NCI-H2081 treated with DMSO at 0.1 percent for 48 hours (cell line): ENCODE measurements at regions not wholly inside any gene's neighbourhood (a gene's known extent, or its start where the extent isn't known, plus 50 kb on each side); places are given as distances from the start of the nearest gene placed in this dataset.
A peak's percentile ranks its signal among the peaks of the same experiment; 100 is the strongest.
"Not testable (repeated sequence)": the region's sequence is repeated elsewhere in the genome, so short reads cannot be mapped to it uniquely, and the experiment has no call there.

Experiments
- DNase-seq: peaks from one replicate; lab custom pipeline; 2025; lab: John Stamatoyannopoulos, UW

- no peak for DNase-seq
Observed at GRCh38 chr7:8314566-8314965, 52.6 kb upstream of the ICA1 start.

DNA sequence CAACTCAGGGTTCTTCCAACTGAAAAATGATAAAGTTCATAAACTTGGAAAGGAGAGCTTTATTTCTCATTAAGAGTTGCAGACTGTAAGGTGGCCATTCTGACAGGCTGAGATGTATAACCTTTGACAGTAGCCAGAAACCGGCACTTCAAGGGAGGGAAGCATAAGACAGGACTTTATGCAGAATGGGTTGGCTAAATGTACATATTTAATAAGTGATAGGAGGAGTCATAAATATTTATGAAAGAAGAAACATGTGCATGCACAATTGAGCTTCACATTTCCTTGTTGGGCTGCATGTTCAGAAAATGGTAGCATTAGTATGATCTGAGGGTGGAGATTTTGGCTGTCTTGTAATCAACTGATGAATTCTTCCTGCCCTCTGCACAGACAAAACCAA is 57.1 kb upstream of the ICA1 start:
- DNase-seq: no peak

DNA sequence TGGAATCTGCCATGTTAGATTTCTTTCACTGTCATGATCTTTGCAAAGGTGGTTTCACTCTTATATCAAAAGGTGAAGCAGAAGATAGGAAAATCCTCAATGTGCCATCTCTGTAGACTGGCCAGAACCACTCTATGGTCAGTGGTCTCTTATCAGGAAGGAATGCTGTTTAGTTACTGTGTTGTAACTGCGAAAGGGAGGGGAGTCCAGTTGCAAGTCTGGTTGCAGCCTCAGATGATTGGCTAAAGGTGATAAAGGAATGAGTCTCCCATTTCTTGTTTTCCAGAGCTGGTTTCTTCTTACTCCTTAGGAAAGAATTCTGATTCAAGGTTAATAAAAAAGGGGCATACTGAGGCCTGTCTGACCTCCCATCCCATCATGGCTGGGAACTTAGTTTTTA is 58.2 kb upstream of the ICA1 start:
- no peak for DNase-seq

- DNase-seq: no peak
Observed at GRCh38 chr7:8321312-8321711, 59.3 kb upstream of the ICA1 start.

GRCh38 chr7:8322667-8323066 is 60.7 kb upstream of the ICA1 start:
- DNase-seq: no peak

DNA sequence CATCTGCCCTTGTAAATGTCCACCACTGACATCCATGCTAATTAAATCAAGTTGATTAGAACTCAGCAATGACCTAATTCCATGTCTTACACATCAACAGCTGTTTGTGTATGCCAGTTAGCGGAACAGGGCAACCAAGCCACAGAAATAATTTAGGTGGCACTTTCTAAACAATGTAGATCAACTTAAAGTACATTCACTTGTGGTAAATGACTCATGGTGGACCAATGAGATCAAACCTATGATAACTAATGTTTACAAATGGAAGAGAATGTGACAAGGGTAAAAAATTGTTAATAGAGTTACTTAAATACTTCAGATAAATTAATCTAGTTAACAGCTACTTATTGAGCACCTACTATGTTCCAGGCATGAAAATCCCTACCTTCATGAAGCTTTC is 63.1 kb upstream of the ICA1 start:
- DNase-seq: no peak

DNA sequence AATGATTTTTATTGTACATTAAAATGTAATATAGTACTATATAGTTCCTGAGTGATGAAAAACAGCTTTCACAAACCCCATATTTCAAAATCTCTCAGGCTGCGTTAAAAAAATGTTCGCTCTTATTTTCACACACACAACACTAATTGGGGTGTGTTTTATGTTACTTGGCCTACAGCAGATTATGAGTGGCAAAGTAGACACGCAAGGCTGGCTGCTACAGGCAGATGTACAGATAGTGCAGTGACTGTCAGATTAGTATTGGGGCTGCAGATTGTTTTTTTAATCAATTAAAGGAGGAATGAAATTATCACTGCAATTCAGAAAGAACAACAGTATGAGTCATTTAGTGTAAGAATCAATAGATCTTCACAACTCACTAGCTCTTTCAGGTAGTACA is 65.2 kb upstream of the ICA1 start:
- no peak for DNase-seq

GRCh38 chr7:8338206-8338605 is 76.2 kb upstream of the ICA1 start:
- no peak for DNase-seq

- no peak for DNase-seq
Observed at GRCh38 chr7:8343556-8343955, 81.6 kb upstream of the ICA1 start.

DNA sequence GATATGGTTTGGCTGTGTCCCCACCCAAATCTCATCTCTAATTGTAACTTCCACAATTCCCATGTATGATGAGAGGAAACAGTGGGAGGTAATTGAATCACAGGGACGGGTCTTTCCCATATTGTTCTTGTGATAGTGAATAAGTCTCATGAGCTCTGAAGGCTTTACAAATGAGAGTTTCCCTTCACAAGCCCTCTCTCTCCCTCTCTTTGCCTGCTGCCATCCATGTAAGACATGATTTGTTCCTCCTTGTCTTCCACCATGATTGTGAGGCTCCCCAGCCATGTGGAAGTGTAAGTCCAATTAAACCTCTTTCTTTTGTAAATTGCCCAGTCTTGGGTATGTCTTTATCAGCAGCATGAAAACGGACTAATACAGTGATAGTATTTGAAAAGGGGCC is 85.4 kb upstream of the ICA1 start:
- not testable (repeated sequence) for DNase-seq

DNA sequence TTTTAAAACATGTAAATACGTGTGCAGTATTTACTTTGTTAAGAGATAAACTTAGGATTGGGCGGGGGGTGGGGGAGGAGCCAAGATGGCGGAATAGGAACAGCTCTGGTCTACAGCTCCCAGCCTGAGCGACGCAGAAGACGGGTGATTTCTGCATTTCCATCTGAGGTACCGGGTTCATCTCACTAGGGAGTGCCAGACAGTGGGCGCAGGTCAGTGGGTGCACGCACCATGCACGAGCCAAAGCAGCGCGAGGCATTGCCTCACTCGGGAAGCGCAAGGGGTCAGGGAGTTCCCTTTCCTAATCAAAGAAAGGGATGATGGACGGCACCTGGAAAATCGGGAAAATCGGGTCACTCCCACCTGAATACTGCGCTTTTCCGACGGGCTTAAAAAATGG is 81.8 kb upstream of the NXPH1 start:
- not testable (repeated sequence) for DNase-seq

DNA sequence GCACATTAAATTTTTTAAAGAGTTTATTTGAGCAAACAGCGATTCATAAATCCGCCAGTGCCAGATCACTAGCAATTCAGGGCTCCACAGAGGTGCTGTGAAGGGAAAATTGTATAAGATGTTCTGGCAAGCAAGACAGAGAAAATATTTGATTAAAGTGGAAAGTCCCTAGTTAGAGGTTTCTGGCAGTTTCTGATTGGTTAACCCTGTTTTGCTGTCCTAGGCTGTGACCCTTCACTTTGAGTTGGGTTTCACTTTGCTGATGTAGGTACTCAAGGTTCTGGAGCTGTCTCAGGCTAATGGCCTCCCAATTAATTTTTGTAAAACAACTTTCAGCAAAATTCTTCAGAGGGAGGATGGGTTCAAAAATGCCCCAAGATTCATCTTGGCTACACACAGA is 79.4 kb upstream of the NXPH1 start:
- DNase-seq: no peak

DNA sequence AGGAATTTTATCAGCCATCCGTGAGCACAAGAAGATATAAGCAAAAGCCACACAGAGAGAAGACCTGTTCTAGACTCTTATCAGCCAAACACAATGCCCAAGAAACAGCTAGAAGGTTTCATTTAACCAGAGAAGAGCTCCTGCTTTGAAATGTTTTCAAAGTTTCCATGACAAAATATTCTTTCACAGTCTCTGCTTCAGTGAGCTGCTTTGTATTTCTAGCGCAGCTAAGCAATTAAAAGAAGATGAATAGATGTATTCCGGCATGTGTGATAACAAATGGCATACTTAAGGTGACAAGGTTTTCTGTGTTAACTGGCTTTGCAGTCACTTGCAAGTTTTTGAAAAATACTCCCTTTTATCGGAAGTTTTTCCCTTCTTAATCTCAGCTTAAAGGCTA is 78.9 kb upstream of the NXPH1 start:
- no peak for DNase-seq

- no peak for DNase-seq
Observed at GRCh38 chr7:8356071-8356470, 77.3 kb upstream of the NXPH1 start.

GRCh38 chr7:8357536-8357935 is 75.9 kb upstream of the NXPH1 start:
- DNase-seq: no peak

DNA sequence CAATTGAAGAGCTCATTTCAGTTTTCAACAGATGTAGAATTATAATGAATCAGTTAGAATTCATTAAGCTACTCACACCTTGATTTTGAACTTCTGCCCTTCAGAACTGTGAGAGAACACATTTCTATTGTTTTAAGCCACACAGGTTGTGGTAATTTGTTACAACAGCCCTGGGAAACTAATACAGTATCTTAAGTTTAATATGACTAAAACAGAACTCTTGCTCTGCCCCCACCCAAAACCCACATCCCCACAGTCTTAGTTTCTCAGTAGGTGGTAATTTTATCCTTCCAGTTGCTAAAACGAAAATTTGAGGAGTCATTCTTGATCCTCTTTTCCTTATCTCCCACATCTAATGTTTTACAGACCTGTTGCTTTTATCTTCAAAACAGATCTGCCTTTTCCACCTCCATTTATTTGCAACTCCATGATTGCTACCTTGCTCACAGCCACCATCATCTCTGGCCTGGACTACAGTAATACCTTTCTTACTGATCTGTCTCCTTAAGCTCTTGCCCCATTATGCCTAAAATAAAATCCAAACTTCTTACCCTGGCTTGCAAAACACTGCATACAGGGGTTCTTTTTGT is 72.8 kb upstream of the NXPH1 start:
- no peak for DNase-seq

DNA sequence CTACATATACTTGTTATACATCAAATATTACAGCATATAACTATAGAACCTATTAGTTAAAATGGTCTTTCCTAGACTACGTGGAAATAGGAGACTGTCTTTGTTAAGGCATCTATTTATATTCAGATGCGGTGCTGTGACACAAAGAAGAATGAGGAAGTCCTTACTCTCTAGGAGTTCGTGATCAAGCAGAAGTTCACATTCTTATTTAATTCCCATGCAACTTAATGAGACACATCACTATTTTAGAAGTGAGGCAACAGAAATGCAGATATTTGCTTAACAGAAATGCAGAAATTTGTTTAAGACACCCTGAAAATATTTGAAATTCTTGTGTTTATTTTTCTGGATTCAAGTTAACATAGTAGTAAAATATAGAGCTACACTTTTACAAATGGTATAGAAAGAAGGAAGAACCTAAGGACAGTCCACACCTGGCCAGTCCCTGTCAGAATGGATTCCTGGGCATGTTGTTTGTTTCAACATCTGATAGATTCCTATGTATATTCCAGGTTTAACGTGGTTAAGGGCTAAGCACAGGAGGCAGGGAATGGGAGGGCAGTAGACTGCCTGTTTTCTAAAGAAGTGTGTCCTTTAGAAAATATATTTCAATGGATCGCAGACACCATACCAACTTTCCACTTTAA is 70.6 kb upstream of the NXPH1 start:
- DNase-seq: no peak

DNA sequence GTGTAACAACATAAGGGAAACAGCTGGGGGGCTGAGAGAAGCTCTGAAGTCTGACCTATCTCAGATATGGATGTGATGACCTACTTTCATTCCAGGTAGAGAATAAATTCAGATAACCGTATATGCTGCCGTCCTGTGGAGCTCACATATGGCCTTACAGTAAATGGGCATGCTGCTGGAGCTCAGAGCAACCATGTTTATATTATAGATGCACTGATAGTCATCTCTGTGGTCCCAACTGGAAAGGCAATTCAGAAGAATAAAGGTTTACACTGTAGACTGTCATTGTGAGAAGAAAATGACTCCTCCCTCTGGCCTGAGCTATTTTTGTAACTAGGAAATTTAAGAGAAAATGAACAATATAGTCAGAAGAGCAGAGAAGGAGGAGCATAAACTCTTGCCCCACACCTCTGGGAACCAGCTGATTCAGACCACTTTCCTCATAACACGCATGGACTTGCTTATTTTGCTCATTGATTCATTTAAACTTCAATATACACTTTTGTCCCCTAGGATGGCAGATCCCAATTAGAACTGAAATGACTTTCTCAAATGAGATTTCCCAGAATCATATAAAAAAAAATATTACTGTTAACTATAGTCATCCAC is 69.9 kb upstream of the NXPH1 start:
- no peak for DNase-seq

DNA sequence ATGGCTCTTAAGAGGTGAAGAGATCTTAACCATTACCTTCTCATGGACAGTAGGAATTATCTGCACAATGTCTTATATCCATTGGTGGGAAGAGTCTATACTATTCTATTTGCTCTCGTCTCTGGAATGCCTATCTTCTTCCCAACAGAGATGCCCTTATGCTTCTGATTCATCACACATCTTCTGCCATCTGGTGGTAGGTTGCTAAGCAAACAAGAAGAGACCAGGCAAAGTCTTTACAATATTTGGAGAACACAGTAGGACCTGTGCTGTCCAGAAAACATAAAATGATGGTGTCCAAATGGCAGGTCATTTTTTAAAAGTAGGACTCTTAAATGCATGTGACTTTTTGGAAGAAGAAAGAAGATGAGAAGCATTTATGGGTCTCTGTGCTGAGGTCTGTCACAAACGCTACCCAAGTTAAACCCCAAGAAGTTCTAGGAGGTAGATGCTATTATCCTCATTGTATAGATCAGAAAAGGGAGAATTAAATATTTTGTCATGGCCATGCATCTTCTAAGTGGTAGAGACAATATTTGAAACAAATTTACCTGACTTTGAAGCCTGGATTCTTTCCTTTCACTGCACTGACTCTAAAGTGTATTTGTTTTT is 67.8 kb upstream of the NXPH1 start:
- DNase-seq: peak; percentile 36

DNA sequence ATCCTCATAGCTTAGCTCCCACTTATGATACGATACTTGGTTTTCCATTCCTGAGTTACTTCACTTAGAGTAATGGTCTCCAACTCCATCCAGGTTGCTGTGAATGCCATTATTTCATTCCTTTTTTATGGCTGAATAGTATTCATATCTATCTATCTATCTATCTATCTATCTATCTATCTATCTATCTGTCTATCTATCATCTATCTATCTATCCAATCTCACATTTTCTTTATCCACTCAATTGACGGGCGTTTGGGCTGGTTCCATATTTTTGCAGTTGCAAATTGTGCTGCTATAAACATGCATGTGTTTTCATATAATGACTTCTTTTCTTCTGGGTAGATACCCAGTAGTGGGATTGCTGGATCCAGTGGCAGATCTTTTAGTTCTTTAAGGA is 65.4 kb upstream of the NXPH1 start:
- not testable (repeated sequence) for DNase-seq

GRCh38 chr7:8371742-8372141 is 61.7 kb upstream of the NXPH1 start:
- DNase-seq: no peak

DNA sequence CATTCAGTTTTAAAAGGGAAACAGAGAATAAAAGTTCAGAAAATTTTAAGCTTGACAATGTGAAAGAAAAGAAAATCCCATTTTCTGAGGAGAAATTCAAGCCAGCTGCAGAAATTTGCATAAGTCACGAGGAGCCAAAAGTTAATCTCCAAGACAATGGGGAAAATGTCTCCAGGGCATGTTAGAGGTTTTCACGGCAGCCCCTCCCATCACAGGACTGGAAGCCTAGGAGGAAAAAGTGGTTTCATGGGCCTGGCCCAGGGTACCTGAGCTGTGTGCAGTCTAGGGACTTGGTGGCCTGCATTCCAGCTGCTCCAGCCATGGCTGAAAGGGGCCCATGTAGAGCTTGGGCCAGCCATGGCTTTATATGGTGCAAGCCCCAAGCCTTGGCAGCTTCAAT is 59.6 kb upstream of the NXPH1 start:
- no peak for DNase-seq

DNA sequence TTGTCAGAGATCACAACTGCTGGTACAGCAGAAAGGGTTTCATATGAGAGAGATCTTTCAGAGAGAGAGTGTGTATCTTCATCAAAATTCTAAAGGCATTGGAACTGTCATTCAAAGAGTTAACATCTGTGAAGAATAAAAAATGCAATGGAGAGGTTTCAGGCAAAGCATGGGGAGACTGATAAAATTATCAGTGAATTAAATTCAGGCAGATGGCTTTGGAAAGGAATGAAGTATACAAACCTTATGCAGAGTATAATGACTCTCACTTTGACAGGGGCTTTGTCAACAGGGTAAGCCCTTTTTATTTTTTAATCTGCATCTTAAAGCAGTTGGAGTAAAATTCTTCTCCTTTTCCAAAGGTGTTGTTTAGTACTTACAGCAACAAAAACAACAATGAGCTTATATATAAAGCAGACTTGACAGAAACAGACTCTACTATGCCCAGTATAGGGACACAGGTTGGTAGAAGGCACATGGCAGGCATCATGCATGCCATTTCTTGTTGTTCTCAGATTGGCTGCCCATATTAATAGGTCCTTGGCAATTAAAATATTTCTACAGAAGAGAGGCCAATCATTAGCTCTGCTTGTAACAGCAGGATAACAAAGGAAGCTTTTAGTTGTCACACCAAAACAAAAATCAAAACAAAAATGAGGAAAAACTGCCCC is 54.9 kb upstream of the NXPH1 start:
- no peak for DNase-seq
